Activated CD4-positive, alpha-beta T cell treated with anti-CD3 and anti-CD28 coated beads for 24 hours (primary cell): ENCODE measurements at regions not wholly inside any gene's neighbourhood (a gene's known extent, or its start where the extent isn't known, plus 50 kb on each side); places are given as distances from the start of the nearest gene placed in this dataset.
"Not testable (repeated sequence)": the region's sequence is repeated elsewhere in the genome, so short reads cannot be mapped to it uniquely, and the experiment has no call there.

Source experiments
- DNase-seq, 2 donors: peaks; one replicate each; pipeline ENCODE4 v3.0.0-alpha.2; 2020; ENCODE audit warnings: low read depth in 2 of 2

- no peak for DNase-seq
These were observed 501.7 kb upstream of the ARPP21 start for GRCh38 chr3:35137612-35138011.

DNA sequence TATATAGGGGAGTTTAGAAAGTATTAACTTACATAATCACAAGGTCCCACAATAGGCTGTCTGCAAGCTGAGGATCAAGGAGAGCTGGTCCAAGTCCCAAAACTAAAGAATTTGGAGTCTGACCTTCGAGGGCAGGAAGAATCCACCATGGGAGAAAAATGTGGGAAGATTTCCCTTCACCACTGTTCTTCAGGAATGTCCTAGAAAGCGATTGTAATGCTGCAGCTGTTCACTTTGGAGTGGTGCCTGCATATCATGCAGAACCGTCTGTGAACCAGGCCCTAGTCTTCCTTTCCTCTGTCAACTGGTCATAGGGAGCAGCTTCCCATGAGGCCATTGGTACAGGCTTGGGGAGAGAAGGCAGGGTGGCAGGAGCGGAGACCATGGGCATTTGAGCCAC is 497.9 kb upstream of the ARPP21 start:
- DNase-seq, result no peak

- no peak for DNase-seq
These were observed 495.3 kb upstream of the ARPP21 start for GRCh38 chr3:35144011-35144410.

DNA sequence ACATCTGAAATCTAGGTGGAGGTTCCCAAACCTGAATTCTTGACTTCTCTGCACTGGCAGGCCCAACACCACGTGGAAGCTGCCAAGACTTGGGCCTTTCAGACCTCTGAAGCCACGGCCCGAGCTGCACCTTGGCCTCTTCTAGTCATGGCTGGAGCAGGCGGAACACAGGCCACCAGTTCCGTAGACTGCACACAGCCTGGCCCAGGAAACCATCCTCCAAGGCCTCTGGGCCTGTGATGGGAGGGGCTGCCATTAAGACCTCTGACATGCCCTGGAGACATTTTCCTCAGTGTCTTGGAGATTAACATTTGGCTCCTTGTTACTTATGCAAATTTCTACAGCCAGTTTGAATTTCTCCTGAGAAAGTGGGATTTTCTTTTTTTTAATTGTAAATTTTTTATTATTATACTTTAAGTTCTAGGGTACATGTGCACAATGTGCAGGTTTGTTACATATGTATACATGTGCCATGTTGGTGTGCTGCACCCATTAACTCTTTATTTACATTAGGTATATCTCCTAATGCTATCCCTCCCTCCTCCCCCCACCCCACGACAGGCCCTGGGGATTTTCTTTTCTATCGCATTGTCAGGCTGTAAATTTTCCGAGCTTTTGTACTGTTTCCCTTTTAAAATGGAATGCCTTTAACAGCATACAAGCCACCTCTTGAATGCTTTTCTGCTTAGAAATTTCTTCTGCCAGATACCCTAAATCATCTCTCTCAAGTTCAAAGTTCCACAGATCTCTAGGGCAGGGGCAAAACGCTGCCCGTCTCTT is 492.9 kb upstream of the ARPP21 start:
- not testable (repeated sequence) for DNase-seq

DNA sequence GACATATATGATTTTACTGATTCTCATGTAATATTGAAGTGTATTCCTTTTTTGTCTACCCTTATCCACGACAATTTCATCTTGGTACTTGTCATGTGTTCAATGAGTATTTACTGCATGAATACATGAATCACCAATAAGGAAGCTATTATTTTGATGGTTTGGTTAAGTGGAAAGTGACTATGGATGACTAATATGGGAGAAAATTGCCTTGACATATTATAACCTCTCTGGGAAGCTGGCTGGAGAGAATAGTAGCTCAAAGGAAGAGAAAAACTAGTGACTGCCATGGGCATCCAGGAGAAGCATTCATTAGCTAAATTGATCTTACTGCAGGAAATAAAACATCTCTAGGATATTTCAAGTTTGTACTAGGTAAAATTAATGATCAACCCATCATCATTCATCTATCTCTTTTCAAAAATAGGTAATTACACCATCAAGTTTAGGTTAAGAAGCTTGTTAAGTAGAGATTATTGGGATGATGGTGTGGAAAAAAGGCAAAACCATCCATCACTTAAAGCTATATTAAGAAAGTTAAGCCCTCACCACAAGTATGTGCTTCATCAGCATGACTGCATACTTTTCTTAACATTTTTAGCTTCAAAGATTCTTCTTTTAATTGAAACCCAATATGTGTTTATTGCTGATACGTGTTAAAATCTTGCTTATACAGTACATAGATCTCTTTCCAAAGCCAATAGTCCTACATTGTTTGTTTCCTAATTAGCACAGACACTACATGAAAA is 455.2 kb upstream of the ARPP21 start:
- no peak for DNase-seq

GRCh38 chr3:35184775-35185174 is 454.6 kb upstream of the ARPP21 start:
- no peak for DNase-seq

DNA sequence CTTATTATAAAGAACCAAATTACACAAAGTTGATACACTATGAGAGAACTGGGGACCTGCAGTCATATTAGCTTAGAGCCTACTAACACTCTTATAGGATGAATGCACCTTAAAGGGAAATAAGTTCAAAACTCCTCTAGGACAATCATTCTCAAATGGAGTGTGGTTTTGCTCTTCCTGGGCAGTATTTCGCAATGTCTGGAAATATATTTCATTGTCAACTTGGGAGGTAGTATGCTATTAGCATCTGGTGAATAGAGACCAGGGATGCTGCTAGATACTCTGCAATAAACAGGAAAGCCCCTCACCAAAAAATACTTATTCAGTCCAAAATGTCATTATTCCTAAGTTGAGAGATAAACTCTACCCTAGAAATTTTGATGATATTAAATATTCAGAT is 451.4 kb upstream of the ARPP21 start:
- DNase-seq, result no peak

GRCh38 chr3:35194666-35195065 is 444.7 kb upstream of the ARPP21 start:
- no peak for DNase-seq

GRCh38 chr3:35198857-35199256 is 440.5 kb upstream of the ARPP21 start:
- no peak for DNase-seq

GRCh38 chr3:35200056-35200455 is 439.3 kb upstream of the ARPP21 start:
- DNase-seq, result no peak

GRCh38 chr3:35201211-35201610 is 438.1 kb upstream of the ARPP21 start:
- no peak for DNase-seq

GRCh38 chr3:35215525-35216500 is 423.5 kb upstream of the ARPP21 start:
- no peak for DNase-seq

- DNase-seq, result no peak
These were observed 422.6 kb upstream of the ARPP21 start for GRCh38 chr3:35216501-35217266.

- DNase-seq, result no peak
These were observed 415.5 kb upstream of the ARPP21 start for GRCh38 chr3:35223632-35224394.

- DNase-seq, result no peak
These were observed 414.6 kb upstream of the ARPP21 start for GRCh38 chr3:35224565-35225295.

DNA sequence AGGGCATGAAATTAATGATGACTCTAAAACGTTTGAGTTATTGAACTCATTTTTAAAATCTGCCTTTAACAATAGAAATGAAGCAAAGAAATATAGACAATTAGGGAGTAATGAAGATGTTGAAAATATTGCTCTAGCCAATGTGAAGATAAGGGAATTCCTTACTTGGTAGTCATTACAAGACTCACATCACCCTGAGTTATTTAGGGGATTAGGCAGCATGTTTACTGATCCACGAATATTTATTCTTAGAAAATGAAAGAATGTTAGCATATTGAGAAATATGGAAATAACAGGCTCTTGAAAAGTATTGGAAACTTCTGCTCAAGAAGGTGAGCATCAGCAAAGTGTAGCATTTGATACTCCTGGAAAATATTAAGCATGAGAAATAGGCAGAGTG is 398.1 kb upstream of the ARPP21 start:
- no peak for DNase-seq

DNA sequence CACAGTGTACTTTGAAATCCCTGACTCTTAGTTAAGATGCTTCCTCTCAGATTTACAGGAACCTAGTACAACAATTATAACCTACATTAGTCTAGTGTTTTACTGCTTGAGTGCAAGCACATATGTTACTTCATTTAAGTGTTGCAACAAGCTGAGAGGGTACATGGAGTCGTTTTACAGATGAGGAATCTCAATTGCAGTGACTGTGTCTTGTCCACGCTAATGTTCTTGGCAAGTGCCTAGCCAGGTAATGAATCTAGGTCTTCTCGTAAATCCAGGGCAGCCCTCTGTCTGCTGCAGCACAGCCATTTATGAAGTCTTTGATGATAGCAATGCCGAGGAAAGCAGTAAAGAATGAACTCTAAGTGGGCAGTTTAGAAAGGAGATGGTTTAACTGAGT is 384.4 kb upstream of the ARPP21 start:
- no peak for DNase-seq

DNA sequence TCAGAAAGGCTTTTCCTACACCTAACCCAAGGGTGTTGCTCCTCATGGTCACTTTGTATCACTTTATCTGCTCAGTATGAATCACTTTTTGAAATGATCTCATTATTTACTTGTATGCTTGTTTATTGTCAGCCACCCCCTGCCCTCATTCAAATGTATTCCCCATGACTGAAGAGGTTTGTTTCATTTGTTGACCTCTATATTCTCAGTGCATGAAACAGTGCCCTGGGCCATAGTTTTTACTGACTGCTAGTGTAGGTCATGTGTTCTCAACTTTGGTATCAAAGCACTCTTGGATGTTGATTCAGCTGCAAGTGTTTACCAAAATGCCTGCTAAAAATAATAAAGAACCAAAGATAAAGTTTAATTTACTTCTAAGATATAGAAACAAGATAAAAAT is 381.7 kb upstream of the ARPP21 start:
- DNase-seq, result no peak

DNA sequence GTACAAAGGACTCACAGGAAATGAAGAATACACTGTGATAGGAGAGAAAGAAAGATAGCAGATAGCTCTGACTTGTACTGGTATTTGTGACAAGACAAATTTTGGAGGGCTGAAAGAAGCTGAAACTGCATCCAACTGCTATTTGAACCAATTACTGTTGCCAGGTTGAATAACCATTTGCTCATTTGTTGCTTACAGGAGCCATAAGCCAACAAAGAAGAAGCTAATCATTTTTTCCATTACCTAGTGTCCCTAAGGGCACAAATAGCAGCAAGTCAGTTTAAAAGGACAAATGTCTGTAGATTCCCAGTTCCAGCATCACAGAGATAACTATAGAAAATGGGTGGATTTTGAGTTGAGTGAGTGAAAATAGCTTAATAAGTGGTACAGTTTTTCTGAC is 376.9 kb upstream of the ARPP21 start:
- DNase-seq, result no peak

DNA sequence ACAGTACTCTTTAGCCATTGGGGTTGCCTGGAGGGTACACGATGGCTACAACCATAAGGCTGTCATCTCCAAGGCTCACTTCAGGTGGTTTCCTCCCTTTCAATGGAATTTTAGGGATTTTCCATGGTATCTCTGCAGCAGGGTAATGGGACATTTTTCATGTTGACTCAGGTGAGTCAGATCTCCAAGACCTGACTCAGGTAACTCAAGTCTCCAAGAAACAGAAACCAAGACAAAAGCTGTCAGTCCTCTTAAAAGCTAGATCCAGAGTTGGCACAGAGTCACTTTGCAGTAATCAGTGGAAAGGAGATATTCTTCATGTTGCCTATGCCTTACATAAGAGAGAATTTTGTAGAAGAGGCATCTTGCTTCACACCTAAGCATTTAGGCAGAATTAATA is 375.8 kb upstream of the ARPP21 start:
- DNase-seq, result no peak
